Amygdala (tissue), 56 donors: ENCODE measurements at regions not wholly inside any gene's neighbourhood (a gene's known extent, or its start where the extent isn't known, plus 50 kb on each side); places are given as distances from the start of the nearest gene placed in this dataset.

ENCODE experiments used
- DNase-seq, 56 donors: peaks; one replicate each; lab custom pipeline; 2025; lab: John Stamatoyannopoulos, UW

DNA sequence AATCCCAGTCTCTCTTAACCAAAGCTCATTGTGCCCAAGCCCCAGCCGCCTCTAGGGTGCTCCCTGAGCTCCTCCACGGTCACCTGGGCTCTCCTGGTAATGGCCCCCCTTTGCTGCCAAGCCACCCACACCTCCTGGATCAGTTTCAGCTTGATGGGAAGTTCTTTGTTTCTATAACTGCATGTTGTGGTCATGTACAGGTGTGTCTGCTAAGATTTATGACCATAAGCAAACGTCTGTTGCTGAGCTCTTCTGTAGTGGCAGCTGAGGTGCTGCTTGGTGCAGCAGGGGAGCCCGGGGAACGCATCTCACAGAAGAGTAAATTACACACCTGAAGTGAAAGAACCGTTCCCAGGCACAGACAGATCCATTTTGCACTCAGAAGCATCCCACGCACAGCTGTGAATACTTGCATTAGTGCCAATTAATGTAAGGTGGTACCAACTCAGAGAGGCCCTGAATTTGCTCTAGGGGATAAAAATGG lies 194.6 kb upstream of the ARID1B start:
- peak in 3 of 56 donors; percentile 21 to 44 (median 27) for DNase-seq

DNA sequence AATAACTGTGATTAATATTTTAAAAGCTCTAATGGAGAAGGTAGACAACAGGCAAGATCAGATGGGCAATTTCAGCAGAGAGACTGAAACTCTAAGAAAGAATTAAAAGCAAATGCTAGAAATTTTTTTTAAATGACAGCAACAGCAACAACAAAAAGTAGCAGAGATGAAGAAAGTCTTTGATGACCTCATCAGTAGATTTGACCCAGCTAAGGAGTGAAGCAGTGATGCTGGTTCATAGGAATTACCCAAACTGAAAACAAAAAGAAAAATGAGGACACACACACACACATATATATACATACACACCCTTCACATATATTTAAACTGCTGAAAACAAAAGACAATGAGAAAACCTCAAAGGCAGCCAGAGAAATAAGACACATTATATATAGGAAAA lies 197.6 kb upstream of the ARID1B start:
- no peak for DNase-seq

DNA sequence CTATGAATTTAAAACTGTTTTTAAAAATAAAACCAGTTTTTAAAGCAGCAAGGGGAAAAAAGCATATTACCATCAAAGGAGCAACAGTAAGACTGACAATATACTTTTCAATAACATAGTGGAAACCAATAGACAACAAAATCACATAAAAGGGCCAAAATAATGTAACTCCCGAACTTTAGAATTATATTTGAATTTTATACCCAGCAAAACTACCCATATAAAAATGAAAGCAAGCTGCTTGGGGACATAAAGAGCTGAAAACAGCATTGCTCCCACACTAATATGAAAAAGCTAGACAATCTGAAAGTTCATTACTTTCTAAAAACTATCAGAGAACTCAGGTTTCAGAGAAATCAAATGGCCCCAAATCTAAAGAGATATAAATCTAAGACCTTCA lies 199.4 kb upstream of the ARID1B start:
- no peak for DNase-seq

DNA sequence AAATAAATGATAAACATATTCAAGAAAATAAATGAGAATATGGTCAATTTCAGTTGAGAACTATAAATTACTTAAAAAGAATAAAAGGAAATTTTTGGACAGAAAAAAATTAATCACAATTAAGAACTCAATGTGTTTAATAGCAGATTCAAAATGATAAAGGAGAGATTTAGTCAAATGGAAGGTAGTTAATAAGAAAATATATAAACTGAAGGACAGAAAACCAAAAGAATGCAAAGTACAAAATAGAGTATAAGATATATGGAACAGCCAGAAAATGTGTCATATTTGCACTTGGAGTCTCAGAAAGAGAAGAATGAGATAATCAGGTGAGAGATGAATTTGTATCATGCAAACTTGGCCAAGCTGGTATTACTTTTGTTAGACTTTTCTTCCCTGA lies 201.8 kb upstream of the ARID1B start:
- DNase-seq: no peak

DNA sequence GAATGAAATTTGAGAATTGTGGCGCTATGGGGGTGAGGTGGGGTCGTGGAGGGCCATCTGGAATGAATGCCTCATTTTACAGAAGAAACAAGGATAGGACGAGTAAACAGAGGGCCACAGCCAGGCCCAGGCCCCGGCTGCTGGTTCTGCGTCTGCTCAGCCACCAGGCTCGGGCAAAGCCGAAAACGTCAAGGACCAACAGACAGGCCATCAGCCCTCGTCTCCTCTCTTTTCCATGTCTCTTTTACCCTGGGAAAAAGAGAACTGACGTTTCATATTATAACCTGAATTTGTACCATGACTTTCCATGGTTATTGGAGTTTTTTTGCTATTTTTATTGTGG lies 212.4 kb upstream of the ARID1B start:
- DNase-seq: no peak

DNA sequence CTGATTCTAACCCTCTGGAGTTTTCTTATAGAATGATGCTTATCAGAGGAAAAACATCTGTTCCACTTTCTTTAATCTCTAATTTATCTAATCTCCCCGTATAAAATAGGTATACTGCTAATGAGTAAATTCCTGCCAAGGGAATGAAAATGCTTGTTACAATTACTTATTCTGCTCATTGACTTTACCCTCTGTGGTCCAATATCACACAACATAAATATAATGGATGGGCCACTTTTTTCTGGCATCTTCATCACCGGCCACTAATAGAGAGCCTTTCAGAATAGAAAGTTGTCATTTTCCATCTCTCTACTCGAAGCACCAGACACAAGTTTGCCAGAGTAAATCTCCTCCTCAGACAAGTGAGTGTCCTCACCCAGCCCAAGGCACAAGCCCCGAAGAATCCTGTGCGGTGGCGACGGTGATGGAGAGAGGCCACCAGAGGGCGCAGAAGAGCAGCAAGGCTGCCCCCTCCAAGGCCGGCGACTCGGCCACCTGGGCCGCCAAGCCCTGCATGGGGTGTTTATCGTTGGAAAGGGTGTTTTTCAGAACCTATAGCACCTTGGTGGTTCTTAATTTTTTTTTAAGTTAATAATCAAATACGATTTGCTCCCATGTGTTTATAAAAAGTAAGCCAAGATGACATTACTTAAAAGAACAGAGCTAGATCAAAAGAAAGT lies 212.9 kb upstream of the ARID1B start:
- DNase-seq: peak in 52 of 56 donors; percentile 5 to 83 (median 56)

DNA sequence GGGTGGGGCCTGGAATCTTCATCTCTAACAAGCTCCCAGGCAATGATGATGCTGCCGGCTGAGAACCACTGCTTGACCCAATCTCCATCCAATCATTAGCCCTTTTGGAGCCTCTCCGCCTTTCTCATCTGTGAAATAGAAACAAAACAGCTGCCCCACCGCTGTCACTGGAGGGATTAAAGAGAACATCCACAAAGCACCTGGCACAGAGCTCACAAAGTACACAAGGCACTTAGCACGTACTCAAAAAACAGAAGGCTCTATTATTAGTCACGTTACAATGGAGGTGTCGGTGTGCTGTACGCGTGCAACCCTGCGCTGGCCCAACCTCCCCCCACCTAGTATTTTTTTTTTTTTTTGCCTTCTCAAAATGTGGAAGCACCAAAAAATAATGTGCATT lies 213.5 kb upstream of the ARID1B start:
- no peak for DNase-seq

DNA sequence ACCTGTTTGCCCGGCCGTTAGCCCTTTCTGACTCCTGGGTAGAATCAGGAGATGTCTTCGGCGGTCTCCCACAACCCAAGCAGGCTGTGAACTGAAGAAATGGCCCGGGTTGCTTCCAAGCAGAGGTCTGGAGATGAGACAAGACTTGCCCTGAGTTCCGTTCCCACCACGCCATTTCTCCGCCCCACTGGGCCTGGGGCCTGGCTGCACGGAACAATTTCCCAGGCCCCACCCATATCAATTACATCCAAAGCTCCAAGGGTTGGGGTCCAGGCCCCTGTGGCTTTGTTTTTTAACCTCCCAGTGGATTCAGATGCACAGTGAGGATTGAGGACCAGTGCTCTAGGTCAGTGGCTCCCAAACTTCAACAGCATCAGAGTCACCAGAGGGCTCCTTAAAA lies 214.5 kb upstream of the ARID1B start:
- no peak for DNase-seq

DNA sequence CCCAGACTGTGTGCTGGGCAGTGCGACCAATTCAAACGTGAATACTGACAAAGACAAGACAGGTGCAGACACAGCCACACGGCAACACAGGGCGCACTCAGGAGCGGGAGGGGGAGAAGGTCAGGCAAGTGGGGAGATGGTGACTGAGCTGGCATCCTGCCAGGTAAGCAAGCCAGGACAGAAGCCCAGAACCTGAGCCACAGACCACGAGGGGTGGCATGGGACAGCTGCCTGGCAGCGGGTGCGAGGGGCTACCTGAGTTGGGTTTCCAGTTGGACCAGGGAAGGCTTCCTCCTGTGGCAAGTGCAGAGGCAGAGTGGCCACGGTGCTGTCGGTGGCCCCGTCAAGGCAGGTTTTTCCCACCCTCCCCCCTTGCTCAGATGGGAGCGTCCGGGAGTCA lies 215.2 kb upstream of the ARID1B start:
- DNase-seq: no peak

DNA sequence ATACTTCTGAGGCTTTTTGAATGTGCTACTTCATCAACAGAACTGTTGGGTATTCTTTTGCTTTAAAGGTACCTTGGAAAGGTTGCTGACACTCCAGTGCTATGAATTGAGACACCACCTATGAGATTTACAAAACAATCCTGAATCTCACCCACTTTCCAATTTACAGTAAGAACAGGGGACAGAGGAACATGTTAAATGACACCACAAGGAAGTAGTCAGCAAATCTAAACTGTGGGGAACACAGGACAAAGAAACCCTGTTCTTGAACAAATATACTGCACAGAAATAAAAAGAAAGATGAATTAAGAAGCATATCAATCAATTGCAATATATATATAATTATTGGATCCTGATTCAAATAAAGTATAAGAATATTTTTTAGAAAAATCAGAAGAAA lies 216.7 kb upstream of the ARID1B start:
- no peak for DNase-seq

DNA sequence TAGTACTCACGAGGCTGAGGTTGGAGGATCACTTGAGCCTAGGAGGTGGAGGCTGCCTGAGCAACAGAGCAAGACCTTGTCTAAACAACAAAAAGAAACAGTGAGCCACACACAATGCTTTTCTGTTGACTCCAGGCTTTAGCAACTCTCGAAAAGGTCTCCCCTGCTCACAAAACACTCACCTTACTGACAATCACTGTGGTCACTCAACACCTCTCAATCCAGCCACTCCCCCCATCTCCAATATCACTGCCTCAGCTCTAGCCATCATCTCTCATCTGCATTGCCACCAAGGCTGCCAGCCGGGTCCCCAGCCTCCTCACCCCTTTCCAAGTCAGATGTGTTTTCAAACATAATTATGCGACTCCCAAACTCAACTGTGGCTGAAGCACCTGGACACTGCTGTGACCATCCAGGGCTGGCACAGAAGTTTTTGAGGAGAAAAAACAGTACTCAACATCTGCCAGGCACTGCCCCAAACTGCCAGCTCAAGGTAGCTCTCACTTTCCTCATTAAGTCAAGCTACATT lies 218.0 kb upstream of the ARID1B start:
- no peak for DNase-seq

DNA sequence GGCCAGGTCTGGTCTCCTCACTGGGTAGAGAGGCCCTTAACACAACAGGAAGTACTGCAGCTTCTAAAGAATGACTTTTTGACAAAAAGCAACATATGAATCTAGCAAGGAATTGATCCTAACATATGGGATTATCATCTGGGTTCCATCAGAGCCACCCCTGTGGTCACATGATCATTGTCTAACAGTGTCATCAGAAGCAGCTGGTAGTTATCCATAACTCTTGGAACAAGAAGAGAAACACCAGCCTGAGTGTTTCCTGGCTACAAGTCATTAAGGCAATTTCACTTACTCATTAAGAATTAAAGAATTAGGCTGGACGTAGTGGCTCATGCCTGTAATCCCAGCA lies 219.3 kb upstream of the ARID1B start:
- DNase-seq: no peak

DNA sequence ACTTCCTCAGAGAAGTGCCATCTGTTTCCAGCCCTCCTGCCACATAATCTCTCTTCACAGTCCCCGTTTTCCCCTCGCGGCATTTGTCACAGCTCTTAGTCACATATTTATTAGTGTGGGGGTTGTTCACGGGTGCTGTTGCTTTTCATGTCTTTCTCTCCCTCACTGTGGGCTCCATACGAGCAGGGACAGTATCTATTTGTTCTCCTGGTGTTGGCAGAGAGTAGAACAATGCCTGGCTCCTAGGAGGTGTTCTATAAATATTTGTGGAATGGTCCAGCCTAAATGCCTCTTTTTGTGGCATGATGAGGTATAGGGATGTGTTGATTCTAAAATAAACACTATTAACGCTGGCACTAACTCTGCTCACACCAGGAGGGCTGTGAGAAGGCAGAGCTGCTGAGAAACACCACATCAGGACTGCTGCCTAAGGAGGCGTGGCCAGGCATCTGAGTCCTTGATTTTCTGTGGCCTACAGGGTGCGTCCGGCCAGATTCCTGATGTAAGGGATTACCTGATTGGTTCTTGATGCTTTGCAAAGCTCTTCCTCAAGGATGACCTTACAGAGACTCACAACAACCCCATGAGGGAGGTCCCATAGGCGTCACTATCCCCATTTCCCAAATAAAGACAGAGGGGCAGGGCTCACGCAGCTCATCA lies 219.8 kb upstream of the ARID1B start:
- DNase-seq: peak in 34 of 56 donors; percentile 5 to 75 (median 36)

DNA sequence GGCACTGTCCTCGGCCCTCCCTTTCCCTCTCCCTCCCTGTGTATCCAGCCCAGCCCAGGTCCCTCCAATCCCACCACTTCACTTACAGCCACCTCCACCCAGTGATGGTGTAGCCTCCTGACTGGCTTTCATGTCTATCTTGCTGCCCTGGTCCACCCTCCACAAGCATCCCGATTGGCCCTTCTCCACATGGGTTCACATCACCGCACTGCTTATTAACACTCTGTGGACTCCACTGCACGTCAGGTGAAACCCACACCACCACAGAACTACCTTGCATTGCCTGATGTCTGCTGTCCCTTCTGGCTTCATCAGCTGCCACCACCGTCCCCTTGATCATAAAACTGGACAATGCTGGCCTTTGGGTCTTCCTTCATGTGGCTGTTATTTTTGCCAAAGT lies 220.4 kb upstream of the ARID1B start:
- no peak for DNase-seq

DNA sequence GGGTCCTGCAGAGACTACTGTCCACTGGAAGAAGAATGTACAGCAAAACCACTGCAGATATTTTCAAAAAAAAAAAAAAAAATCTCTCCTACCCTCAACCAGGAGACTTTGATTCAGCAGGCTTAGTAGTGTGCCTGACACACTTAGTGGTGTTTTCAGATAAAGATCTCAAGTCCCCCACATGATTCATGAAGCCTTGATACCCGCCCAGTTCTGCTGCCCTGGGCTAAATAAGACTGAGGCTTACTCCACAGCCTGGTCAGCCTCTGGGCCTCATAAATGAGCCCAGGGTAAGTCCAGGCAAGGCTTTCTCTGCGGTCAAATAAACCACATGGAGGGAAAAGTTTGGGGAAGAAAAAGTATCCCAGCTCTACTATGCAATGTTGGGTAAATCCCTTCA lies 222.1 kb upstream of the ARID1B start:
- no peak for DNase-seq

DNA sequence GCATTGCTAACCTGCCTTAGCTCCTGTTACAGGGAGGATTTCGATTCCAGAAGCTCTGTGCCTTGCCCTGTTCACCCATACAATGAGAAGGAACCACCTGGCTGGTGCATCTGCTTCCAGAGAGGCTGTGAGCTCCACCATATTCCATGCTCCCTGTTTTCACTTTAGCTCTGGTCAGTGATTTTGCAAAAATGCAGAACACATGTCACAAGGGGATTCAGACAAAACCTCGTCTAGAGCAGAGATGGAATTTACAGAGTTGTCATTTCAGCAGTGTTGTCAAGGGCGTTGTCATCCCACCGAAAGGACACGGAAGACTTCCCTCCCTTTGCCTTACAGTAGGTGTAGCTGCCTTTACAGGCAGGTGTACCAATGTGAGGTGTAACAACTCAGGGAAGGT lies 223.0 kb upstream of the ARID1B start:
- DNase-seq: no peak

DNA sequence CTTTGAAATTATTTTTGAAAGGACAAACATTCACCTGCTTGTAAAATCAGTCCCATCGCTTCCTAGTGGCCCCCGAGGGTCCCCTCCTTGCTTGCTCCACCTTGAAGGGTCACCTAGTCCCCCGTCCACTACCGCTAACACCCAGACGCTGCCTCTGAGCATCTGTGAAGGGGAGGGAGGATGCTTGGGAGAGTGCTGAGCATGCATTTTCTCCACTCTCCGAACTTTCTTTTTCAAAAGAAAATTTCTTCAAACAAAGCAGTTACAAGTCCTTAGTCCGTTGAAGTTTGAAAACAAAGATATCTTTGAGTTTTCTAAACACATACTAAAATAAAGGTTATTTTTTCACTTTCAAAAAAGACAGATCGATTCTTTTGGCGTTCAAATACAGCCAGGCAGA lies 224.3 kb upstream of the ARID1B start:
- DNase-seq: no peak

DNA sequence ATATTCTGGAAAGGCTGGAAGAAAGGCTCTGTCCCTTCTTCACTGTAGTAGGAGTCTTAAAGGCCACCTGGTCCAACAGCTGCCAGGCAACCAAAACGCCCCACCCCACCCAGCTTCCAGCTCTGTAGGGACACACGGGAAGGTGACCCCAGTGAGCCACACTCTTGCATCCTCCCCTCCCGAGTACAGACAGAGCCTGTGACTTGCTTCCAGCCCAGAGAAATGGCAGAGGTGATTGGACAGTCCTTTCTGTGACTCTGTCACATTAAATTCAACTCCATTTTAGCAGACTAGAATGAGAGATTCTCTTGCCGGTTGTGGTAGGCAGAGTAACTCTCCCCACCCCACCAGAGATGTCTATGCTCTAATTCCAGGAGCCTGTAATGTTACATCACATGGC lies 226.2 kb upstream of the ARID1B start:
- DNase-seq: no peak

DNA sequence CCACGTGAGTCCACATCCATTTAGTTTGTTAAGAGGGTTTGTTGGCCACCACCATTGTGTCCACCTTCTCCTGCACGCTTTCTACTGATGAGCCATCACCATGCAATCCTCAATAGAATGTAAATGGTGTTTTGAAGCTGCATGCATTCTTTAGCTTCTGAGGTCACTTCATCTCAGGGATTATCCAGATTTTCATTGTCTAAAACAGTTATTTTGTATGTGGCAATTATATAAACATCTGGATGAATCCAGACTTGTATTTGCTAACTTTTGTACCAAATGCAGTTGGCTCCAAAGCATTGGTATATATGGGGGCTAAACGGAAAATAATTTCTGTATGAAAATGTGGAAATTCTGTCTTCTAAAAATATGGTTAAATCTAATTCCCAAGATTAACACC lies 231.2 kb upstream of the ARID1B start:
- DNase-seq: no peak

DNA sequence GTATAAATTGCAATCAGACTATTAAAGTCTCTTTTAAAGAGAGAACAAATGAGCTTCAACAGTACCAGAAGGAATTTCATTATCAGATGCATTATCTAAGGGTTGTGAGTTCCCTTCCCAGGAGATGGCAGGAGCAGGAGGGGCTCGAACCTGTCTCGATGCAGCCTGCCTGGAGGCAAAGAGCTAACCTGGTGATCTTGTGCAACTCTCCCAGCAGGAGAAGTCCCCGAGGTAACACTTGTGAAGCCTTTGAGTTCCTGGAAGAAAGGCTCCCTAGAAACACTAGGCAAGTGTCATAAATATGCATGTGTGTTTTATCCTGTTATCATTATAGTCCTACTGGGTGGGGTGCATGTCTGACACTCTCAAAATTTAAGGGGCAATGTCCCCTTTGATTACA lies 232.2 kb upstream of the ARID1B start:
- DNase-seq: no peak

DNA sequence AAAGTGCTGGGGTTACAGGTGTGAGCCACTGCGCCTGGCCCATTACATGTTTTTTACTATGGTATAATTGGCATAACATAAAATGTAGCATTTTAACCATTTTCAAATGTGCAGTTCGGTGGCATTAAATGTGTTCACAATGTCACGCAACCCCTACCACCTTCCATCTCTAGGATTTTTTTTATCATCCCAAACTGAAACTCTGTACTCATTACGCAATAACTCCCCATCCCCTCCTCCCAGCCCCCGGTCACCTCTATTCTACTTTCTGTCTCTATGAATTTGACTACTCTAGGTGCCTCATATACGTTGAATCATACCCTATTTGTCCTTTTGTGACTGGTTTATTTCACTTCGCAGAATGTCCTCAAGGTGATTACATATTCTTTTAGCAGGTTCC lies 233.1 kb upstream of the ARID1B start:
- no peak for DNase-seq

DNA sequence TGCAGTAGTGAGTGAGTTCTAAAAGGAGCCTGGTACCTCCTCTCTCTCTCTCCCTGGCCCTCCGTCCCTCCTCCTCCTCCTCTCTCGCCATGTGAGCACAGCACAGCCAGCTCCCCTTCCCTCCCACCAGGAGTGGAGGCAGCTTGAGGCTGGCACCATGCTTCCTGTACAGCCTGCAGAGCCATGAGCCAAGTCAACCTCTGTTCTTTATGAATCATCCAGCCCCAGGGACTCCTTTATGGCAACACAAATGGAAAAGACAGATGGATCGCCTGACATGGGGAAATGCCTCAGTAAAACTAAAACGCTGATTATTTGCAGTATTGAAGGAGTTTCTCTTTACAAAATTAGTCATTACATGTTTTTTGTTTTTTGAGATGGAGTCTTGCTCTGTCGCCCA lies 233.7 kb upstream of the ARID1B start:
- DNase-seq: no peak
